DOHH2 (cell line): ENCODE measurements at regions not wholly inside any gene's neighbourhood (a gene's known extent, or its start where the extent isn't known, plus 50 kb on each side); places are given as distances from the start of the nearest gene placed in this dataset.

Source experiments
- EZH2phosphoT487 ChIP-seq: fragments of 200-600 bp; sonication (generic); IDR thresholded peaks from 2 replicates; pipeline ENCODE4 v1.6.1; 2017; ENCODE audit warnings: borderline replicate concordance, mild to moderate bottlenecking, antibody characterized with exemption, low read length, moderate library complexity, mixed read lengths
- TF ChIP-seq, protein P1 (sequence below): fragments of 200-600 bp; sonication (generic); IDR thresholded peaks from one replicate; pipeline ENCODE4 v1.5.1; 2014; ENCODE audit warnings: antibody characterized with exemption, mild to moderate bottlenecking, low read depth, low read length; ENCODE audit not compliant: poor library complexity, severe bottlenecking

DNA sequence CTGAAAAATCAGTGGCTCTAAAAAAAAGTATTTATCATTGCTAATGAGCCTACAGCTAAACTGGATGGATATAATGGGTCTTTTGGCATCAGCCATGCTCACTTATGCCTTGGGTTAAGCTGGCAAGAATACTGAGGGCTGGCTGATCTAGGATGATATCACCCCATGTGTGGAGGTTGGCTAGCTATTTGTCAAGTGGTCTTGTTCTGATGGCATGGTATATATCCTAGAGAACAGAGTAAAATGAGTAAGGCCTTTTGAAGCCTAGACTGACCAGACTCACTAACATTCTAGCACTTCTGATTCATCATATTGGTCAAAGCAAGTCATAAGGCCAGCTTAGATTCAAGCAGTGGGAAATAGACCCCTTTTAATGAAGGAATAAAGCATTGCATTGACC lies 383.0 kb downstream of the SLITRK1 start:
- TF ChIP-seq, protein P1, sequence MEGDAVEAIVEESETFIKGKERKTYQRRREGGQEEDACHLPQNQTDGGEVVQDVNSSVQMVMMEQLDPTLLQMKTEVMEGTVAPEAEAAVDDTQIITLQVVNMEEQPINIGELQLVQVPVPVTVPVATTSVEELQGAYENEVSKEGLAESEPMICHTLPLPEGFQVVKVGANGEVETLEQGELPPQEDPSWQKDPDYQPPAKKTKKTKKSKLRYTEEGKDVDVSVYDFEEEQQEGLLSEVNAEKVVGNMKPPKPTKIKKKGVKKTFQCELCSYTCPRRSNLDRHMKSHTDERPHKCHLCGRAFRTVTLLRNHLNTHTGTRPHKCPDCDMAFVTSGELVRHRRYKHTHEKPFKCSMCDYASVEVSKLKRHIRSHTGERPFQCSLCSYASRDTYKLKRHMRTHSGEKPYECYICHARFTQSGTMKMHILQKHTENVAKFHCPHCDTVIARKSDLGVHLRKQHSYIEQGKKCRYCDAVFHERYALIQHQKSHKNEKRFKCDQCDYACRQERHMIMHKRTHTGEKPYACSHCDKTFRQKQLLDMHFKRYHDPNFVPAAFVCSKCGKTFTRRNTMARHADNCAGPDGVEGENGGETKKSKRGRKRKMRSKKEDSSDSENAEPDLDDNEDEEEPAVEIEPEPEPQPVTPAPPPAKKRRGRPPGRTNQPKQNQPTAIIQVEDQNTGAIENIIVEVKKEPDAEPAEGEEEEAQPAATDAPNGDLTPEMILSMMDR, result no peak
- TF ChIP-seq EZH2phosphoT487, result no peak
